CD1c-positive myeloid dendritic cell (primary cell): ENCODE measurements at regions not wholly inside any gene's neighbourhood (a gene's known extent, or its start where the extent isn't known, plus 50 kb on each side); places are given as distances from the start of the nearest gene placed in this dataset.
"Not testable (repeated sequence)": the region's sequence is repeated elsewhere in the genome, so short reads cannot be mapped to it uniquely, and the experiment has no call there.

Experiments used
- DNase-seq: peaks from one replicate; pipeline ENCODE4 v3.0.0-alpha.2; 2016; ENCODE audit errors: extremely low spot score

DNA sequence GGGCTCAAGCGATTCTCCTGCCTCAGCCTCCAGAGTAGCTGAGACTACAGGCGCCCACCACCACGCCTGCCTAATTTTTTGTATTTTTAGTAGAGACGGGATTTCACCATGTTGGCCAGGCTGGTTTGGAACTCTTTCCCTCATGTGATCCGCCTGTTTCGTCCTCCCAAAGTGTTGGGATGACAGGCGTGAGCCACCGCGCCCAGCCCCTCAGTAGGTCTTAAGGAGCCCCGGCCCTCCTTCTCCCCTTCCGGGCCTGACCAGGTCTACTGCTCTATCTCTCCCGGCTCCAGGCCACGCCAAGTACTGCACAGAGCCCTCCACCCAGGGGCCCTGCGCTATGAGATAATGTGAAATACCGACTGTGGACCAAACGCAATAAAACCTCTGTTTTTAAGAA, 785.5 kb downstream of the FOXD4L5 start:
- DNase-seq: not testable (repeated sequence)

DNA sequence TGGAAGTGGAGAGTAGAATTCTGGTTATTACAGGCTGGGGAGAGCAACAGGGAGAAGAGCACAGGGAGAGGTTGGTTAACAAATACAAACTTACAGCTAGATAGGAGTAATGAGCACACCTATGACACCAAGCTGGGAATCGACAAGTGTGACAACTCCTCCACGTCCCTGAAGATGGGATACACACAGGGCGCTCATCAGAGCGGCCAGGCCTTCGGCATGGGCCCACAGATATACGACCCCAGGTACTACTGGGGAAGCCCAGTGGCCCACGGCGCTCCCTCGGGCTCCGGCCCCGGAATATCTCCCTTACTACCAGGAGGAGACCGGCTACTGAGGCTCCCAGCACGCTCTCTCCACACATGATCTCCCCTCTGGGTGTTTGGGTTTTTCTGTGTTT, 786.6 kb downstream of the FOXD4L5 start:
- not testable (repeated sequence) for DNase-seq

DNA sequence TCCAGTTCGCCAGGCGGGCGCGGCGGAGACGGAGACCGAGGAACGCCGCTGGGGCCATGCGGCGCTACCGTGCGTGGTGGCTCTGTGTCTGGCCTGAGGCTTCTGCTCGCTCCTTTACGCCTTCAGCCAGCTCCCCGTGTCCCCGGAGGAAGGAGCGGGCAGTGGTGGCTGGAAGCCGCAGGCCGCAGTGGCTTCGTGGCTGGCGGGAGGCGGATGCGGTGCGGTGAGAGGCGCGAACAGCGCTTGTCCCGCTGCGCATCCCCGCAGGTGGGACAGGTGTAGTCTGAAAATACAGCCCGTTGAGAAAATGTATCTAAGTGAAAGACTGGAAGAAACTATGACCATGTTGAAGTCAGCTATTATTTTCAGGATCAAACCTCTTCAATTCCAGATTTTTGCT, 796.5 kb downstream of the FOXD4L5 start:
- not testable (repeated sequence) for DNase-seq

DNA sequence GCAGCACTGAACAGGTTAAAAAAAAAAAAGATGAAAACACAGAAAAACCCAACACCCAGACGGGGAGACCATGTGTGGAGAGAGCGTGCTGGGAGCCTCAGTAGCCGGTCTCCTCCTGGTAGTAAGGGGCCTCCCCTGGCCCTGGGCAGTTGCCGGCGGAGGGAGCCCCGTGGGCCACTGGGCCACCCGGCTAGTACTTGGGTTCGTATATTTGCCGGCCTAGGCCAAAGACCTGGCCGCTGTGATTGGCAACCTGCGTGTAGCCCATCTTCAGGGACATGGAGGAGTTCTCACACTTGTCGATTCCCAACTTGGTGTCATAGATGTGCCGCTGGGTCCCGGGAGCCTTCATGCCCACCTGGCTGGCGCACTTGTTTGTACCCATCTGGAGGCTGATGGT, 798.9 kb downstream of the FOXD4L5 start:
- not testable (repeated sequence) for DNase-seq

DNA sequence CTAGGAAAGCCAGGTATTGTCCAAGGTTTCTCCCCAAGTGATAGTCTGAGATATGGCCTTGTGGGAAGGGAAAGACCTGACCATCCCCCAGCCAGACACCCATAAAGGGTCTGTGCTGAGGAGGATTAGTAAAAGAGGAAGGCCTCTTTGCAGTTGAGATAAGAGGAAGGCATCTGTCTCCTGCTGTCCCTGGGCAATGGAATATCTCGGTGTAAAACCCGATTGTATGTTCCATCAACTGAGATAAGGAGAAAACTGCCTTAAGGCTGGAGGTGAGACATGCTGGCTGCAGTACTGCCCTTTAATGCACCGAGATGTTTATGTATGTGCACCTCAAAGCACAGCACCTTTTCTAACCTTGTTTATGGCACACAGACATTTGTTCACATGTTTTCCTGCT, 805.9 kb downstream of the FOXD4L5 start:
- not testable (repeated sequence) for DNase-seq

DNA sequence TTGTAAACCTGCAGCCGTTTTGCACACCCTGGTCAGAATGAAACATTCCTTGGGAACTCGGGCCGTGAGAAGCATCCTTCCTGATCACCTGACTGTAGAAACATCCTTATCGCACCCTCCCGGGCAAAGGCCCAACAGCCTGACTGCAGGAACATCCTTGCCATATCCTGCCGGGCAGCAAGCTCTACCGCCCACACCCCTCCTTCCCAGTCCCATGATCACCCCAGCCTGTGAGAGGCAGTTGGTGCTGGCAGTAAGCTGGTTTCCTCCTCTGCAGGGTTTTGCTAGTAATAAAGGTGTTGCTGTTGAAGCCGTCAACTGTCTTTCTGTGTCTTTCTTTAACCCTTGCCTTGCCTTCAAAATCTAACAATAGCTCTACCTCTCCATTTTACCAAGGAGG, 816.1 kb downstream of the FOXD4L5 start:
- DNase-seq: not testable (repeated sequence)

DNA sequence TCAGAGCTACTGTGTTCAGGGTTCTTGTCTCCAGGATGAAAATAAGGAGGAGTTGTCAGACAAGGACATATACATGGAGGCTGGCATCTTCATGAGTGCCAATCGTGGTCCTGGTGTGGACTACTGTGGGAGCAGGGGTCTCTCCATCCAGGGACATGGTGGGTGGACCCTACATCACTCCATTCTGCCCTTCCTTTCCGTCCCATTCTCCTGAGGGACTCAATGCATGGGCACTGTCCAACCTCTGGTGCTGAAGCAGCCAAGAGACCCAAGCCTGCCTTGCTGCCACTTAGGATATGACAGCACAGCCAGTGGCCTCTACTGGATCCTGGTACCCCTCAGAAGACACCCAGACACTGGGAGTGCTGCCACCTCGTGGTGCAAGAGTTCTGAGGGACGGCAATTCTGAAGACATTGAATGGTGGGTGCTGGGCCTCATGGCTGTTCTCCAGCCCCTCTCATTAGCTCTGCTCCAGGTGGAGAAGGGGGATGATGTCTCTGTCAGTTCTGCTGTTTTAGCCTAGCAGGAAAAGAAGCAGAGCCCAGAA, 818.9 kb downstream of the FOXD4L5 start:
- DNase-seq: not testable (repeated sequence)

DNA sequence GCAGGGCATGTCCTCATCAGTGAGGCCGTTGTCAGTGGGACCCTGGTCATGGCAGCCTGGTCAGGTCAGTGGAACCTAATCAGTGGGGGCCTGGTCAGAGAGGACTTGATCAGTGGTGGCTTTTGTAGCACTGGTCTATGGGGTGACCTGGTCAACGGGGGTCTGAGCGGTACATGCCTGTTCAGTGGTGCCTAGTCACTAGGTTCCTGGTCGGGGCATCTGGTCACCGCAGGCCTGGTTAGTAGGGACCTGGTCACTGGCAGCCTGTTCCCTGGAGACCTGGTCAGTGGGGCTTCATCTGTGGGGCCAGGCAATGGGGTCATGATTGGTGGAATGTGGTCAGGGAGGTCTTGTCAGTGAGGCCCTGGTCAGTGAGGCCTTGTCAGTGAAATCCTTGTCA, 823.1 kb downstream of the FOXD4L5 start:
- not testable (repeated sequence) for DNase-seq

DNA sequence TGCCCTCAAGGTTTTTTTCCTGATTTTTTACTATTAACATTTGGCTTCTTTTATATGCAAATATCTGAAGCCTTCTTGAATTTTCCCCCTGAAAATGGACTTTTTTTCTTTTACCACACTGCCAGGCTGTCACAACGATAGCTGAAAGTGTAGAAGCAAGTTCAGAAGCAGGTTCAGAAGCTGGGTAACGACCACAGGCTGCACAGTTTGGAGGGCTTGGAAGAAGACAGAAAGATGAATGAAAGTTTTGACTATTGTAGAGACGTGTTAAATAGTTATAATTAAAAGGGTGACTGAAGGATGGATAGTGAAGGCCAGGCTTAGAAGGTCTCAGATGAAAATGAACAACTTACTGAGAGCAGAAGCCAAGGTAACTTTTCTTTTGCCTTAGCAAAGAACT, 826.4 kb downstream of the FOXD4L5 start:
- not testable (repeated sequence) for DNase-seq

DNA sequence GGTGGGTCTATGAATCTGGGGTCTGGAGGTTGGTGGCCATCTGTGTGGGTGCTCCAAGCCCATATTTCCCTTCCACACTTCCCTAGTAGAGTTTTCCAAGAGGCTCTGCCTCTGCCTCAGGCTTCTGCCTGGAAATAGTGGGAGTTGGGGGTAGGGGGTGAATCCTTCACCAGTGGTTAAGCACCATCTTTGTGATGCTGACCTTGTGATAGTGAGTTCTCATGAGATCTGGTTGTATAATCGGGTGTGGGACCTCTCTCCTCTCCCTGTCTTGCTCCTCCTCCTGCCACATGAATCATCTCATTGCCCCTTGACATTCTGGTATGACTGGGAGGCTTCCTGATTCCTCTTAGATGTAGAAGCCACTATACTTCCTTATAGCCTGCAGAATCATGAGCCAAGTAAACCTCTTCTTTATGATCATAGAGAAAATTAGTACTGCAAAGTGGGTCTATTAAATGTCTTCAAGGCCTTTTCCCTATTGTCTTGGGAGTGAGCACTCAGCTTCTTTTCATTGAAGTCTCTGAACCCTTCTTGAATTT, 829.8 kb downstream of the FOXD4L5 start:
- DNase-seq: peak; percentile 21

DNA sequence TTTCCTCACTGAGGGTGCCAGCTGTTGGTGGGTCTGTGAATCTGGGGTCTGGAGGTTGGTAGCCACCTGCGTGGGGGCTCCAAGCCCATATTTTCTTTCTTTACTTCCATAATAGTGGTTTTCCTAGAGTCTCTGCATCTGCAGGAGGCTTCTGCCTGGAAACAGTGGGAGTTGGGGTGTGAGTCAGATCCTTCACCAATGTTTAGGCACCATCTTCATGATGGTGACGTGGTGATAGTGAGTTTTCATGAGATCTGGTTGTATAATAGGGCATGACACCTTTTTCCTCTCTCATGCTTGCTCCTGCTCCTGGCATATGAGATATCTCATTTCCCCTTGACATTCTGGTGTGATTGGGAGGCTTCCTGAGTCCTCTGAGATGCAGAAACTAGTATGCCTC, 832.9 kb downstream of the FOXD4L5 start:
- DNase-seq: peak; percentile 34

DNA sequence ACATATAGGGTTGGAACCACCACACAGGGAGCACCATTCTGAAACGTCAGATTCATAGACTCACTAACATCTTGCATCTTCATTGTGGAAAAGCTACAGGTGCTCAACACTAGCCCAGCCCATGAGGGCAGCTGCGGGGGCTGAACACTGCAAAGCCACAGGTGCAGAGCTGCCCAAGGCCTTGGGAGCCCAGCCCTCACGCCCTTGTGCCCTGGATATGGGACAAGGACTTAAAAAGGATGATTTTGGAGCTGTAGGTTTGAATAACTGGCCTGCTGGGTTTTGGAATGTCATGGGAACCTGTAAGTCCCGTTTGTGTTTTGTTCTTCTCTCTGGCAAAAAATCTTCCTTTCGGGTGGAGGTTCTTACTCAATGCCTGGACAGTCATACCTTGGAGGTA, 834.4 kb downstream of the FOXD4L5 start:
- not testable (repeated sequence) for DNase-seq

DNA sequence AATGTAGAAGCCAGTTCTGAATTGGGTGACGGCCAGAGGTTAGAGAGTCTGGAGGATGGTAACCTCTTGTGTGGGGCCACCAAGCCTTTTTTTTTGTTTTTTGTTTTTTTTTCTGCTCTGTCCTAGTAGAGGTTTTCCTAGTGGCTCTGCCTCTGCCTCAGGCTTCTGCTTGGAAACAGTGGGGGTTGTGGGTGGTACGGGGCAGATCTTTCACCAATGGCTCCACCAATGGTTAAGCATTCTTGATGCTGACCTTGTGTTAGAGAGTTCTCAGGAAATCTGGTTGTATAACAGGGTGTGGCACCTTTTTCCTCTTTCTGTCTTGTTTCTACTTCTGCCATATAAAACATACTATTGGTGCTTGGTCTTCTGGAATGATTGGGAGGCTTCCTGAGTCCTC, 836.0 kb downstream of the FOXD4L5 start:
- DNase-seq: peak; percentile 23

DNA sequence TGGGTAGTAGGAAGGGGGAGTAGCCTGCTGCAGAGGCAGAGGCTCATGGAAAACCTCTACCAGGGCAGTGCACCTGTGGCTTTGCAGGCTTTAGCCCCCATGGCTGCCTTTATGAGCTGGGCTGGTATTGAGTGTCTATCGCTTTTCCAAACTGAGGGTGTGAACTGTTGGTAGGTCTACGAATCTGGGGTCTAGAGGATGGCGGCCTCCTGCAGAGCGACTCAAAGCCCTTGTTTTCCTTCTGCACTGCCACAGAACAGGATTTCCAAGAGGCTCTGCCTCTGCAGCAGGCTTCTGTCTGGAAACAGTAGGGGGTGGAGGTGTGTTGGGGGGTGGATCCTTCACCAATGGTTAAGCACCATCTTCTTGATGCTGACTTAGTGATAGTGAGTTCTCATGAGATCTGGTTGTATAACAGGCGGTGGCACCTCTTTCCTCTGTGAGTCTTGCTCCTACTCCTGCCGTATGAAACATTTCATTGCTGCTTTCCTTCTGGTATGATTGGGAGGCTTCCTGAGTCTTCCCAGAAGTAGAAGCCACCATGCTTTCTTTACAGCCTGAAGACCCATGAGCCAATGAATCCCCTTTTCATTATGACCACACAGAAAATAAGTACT, 840.0 kb downstream of the FOXD4L5 start:
- not testable (repeated sequence) for DNase-seq

DNA sequence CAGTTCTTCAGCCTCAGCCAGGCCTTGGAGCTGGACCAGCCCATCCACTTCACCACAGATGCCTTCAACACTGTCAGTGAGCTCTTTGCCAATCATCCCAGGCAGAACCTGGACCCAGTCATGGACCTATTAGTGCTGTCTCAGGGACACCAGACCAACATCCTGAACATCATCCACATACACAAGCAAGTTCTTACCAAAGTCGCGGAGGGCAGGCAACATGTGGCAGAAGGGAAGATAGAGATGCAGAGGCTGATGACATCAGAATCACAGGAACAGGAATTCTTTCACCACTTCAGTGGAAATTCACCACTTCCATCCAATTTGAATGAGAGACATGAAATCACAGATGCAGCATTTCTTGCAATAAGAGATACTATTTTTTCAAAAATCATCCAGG, 845.3 kb downstream of the FOXD4L5 start:
- DNase-seq: not testable (repeated sequence)
